DMS53 (cell line): ENCODE measurements at regions not wholly inside any gene's neighbourhood (a gene's known extent, or its start where the extent isn't known, plus 50 kb on each side); places are given as distances from the start of the nearest gene placed in this dataset.

ENCODE experiments used
- DNase-seq: peaks from one replicate; lab custom pipeline; 2025; lab: John Stamatoyannopoulos, UW

- no peak for DNase-seq
These were observed 617.5 kb downstream of the DIAPH3 start for GRCh38 chr13:59546178-59546577.

GRCh38 chr13:59547950-59548349 lies 615.8 kb downstream of the DIAPH3 start:
- no peak for DNase-seq

DNA sequence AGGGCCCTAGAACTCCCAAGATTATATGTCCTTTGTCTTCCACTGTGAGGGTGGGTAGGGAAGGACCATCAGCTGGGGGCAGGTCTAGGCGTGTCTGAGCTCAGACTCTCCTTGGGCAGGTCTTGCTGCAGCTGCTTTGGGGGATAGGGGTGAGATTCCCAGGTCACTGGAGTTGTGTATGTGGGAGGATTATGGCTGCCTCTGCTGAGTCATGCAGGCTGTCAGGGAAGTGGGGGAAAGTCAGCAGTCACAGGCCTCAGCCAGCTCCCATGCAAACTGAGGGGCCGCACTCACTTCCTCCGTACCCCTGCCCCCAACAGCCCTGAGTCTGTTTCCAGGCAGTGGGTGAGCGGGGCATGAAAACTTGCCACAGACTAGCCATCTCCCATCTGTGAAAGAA lies 600.8 kb downstream of the DIAPH3 start:
- peak; percentile 2 for DNase-seq

DNA sequence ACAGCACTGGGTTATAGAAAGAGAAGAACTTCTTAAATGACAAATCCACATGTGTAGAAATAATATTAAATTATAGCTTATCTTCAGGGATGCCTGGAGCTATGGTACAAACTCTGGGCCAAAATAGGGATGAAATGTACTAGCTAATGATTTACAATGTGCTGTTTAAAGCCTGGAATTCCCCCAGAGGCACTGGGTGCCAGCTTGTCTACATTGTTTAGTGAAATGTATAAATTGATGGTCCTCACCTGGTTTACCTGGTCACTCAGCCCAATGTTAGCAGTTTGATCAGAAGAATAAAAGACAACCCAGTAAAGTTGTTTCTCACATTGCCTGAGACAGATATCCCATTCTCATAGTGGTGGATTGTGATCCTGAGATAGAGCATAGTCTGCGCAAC lies 597.2 kb downstream of the DIAPH3 start:
- DNase-seq = no peak

- DNase-seq = no peak
These were observed 595.4 kb downstream of the DIAPH3 start for GRCh38 chr13:59568306-59568705.

DNA sequence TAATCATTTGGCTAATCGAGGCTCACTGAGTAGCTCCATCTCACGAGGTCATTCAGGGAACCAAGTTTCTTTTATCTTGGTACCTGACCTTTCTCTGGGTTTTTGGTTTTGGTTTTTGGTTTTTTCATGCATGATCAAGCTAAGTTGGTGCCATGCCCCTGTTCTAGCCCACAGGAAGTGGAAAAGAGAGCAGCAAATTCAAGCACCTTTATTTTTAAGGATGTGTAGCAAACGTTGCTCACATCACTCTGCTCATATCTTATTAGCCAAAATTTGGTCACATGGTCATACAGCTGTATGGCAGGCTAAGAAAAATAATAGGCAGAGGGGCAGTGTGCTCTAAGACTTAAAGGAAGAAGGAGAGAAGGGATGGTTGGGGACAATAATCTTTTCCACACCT lies 593.5 kb downstream of the DIAPH3 start:
- DNase-seq = no peak

DNA sequence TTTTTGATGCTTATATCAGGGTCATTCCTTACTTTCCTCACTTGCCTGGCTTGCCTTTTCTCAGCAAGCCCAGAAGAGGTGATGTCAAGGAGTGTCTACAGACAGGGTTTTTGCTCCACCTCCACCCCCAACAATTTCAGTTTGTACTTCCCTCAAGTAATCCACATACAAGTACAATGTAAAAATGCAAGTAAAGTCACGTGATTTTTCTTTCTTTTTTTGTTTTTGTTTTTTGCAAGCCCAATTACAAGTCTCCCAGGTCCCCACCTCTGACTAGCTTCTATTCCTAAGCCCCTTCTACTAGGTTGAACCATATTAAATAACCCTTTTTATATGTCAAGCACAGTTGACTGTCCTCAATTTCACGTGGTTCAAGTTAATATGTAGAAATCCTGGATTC lies 579.6 kb downstream of the DIAPH3 start:
- no peak for DNase-seq

GRCh38 chr13:59584761-59585670 lies 578.7 kb downstream of the DIAPH3 start:
- DNase-seq = no peak

DNA sequence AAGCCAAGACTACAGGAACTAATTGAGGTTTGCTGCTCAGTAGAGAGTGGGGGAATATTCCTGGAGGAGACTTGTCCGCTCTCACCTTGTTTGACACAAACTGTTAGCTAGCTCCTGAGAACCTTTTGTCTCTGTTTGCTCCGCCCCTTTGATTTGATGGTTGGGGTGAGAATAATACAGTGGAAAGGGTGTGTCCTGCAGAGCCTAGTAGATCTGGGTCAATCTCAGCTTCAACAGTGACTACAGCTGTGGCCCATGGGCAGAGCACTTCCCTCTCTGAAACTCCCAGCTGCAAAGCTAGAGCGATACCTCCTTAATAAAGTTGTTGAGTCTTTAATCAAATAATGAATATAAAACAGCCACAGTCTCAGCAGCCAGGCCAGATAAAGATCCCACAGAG lies 576.7 kb downstream of the DIAPH3 start:
- no peak for DNase-seq

- DNase-seq = no peak
These were observed 575.6 kb downstream of the DIAPH3 start for GRCh38 chr13:59587971-59588716.

DNA sequence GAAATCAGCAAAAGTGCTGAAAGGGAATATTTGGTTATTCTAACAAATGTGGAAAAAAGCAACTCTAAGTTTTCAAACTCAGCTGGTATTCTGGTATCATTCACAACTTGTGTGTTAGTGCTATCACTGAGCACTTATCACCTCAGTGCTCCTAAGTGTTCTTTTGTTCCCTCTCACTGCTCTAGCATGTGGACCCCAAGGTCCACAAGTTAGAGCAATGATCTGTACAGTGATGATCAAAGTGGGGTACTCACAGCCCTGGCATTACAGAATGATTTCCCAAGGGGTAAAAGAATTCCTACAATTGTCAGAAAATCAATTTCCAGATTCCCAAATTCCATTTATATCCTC lies 575.0 kb downstream of the DIAPH3 start:
- DNase-seq = no peak

DNA sequence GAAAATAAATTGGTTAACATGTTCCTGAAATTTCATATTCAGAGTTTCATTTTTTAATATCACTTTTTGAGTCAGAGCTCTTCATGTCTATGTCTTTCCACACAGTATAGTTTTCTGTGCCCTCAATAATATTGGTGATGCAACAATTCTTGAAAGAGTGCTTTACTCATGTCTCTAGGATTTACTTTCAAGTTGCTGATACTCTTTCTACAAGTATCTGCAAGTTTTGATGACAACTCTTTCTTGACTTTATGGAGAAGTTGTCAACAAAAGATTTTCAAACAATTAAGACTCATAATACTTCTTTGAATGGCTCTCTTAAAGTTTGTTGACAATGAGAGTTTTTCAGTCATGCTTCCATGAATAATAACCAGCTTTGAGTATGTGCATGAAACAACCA lies 561.7 kb downstream of the DIAPH3 start:
- DNase-seq = no peak

DNA sequence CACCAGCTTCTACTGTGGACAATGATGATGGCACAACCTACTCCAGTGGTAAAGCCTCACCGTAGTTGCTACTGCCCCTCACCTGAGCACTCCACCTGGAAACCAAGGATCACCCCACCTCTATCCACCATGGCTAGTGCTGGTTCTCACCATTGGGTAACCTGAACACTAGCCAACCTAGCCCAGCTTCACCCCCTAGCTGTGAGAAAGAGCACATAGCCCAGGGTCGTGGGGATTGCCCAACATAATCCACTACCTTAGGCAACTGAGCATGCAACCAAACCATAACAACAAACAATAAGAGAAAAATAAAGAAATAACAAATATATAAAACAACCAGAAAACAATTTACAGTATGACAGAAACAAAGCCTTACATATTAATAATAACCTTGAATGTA lies 560.1 kb downstream of the DIAPH3 start:
- DNase-seq = no peak

DNA sequence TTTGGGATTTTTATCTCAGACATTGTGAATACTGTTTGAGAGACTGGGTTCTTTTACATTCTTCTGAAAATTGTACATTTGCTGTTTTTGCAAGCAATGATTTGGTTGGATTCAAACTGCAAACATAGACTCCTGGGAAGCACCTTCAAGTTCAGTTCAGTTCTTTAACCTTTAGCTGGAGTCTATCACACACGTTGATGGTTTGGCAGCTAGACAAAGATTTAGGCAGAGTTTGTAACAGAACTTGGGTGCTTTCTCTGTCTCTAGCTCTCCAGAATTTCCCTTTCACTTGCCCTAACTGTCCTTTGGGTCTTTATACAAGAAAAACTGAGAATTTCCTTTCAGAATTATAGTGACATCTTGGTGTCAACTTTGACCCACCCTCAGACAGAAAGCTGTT lies 556.6 kb downstream of the DIAPH3 start:
- DNase-seq = no peak

GRCh38 chr13:59607780-59608233 lies 555.9 kb downstream of the DIAPH3 start:
- DNase-seq = no peak

DNA sequence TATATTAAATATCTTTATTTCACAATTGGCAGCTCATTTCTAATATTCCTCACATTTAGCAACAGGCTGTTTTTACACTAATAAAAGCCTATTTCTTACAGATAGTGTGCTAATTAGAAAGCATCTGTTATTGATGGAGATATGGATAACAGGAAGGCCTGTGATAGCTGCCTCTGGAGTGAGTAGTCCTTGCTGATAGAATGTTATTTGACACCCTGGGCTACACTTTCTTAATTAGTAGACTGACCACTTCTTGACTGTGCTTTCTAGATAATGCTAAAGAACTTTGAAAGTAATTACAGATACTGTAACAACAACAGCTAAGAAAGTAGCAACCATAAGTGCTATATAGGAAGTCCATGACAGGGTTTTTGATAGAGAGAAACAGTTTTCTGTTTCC lies 554.3 kb downstream of the DIAPH3 start:
- DNase-seq = no peak
